ENCODE measurements at regions not wholly inside any gene's neighbourhood (a gene's known extent, or its start where the extent isn't known, plus 50 kb on each side); places are given as distances from the start of the nearest gene placed in this dataset.

DNA sequence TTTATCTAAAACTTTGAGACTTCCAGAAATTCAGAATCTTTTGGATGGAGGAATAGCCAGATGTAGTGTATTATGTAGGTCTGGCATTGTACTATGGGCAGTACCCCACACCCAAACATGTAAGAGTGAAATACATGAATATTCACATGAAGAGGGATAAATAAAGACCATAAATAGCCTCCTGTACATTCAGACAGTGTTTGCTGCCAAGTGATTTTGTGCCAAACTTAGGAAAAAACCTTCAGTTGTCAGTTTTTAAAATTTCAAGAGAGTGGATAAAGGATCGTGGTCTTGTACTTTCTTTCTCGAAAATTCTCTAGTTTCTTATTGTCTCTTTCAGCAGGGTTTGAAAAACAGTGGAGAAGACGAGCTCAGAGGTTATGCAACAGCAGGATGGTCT, 150.3 kb upstream of the LARGE1 start:
- no peaks in the 10 kb centered on the region for H3K4me1 ChIP-seq
- H3K27me3 ChIP-seq = no peaks in the 10 kb centered on the region
- H3K36me3 ChIP-seq = no peaks in the 10 kb centered on the region
- no peak for TF ChIP-seq Cebpa-rat (IDR thresholded peaks at IDR 0.05)
- no peaks in the 10 kb centered on the region for H4K20me1 ChIP-seq
- no peak overlapping the region for H3K9ac ChIP-seq
- H3K27ac ChIP-seq = no peak overlapping the region
- H3K4me3 ChIP-seq = no peak overlapping the region
- H3K9me3 ChIP-seq (replicated peaks in 1 of 11) = no peaks in the 10 kb centered on the region
- H3K4me2 ChIP-seq = no peak overlapping the region

GRCh38 chr22:34072585-34072984, 152.3 kb upstream of the LARGE1 start:
- H4K20me1 ChIP-seq = no peaks in the 10 kb centered on the region
- H3K4me1 ChIP-seq = peaks cover 0 to 8% (median 0%) of the 10 kb centered on the region in 10 experiments; a peak in 4 of 20 replicates
- H3K4me3 ChIP-seq = no peak overlapping the region
- no peak overlapping the region for H3K27ac ChIP-seq
- TF ChIP-seq Cebpa-rat (IDR thresholded peaks at IDR 0.05) = no peak
- no peaks in the 10 kb centered on the region for H3K9me3 ChIP-seq (replicated peaks in 1 of 11)
- H3K27me3 ChIP-seq = no peaks in the 10 kb centered on the region
- no peak overlapping the region for H3K4me2 ChIP-seq
- no peaks in the 10 kb centered on the region for H3K36me3 ChIP-seq
- H3K9ac ChIP-seq = no peak overlapping the region

DNA sequence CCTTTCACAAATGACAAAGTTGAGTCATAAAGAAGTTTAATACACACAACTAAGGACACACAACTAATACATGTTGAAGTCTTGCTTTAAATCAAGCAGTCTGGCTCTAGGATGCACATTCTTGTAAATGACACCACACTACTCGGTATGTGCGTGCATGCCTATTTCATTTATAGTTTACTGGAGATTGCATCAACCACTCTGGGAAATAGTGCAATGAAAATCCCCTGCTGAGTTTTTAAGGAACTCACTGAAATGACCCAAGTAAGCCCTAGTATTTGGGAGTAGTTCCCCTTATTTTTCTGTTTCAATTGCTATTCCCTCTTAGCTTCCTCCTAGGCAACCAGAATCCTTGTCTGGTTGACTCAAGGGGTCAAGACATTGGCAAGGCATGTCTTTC, 160.2 kb upstream of the LARGE1 start:
- Histone ChIP-seq H3K9ac (peak overlapping the region in 2 of 11 experiments; percentile 68 to 82; a peak in 3 of 22 replicates), H3K36me3 (no peaks in the 10 kb centered on the region), H3K27ac (peak overlapping the region in 3 of 11 experiments; percentile 61 to 99 (median 92); a peak in 6 of 22 replicates), H3K27me3 (no peaks in the 10 kb centered on the region), H3K4me3 (no peak overlapping the region), H3K4me1 (peaks cover 0 to 62% (median 0%) of the 10 kb centered on the region in 10 experiments; a peak in 9 of 20 replicates), H3K9me3 (replicated peaks in 1 of 11) (no peaks in the 10 kb centered on the region; a peak in 1 of 22 replicates), H4K20me1 (no peaks in the 10 kb centered on the region), H3K4me2 (peak overlapping the region in 3 of 11 experiments; percentile 1 to 74 (median 63); a peak in 4 of 22 replicates)
- peak in 1 of 11 experiments; percentile 76; a peak in 1 of 22 replicates for TF ChIP-seq Cebpa-rat (IDR thresholded peaks at IDR 0.05)

- Histone ChIP-seq H3K4me1 (peaks cover 10 to 45% (median 18%) of the 10 kb centered on the region in 10 experiments; a peak in 19 of 20 replicates), H4K20me1 (no peaks in the 10 kb centered on the region), H3K27ac (peak overlapping the region in 3 of 11 experiments; percentile 44 to 64 (median 59); a peak in 4 of 22 replicates), H3K4me2 (peak overlapping the region in 5 of 11 experiments; percentile 27 to 88 (median 48); a peak in 9 of 22 replicates), H3K9ac (no peak overlapping the region), H3K9me3 (replicated peaks in 1 of 11) (peaks cover 0 to 30% (median 0%) of the 10 kb centered on the region in 11 experiments; a peak in 4 of 22 replicates), H3K27me3 (no peaks in the 10 kb centered on the region), H3K4me3 (no peak overlapping the region), H3K36me3 (no peaks in the 10 kb centered on the region)
- peak in 4 of 11 experiments; percentile 13 to 54 (median 36); a peak in 4 of 22 replicates for TF ChIP-seq Cebpa-rat (IDR thresholded peaks at IDR 0.05)
Observed at GRCh38 chr22:34096770-34097169, 176.5 kb upstream of the LARGE1 start.

GRCh38 chr22:34099278-34099677, 179.0 kb upstream of the LARGE1 start:
- H3K4me2 ChIP-seq = peak overlapping the region; percentile 49 to 88 (median 72)
- H3K36me3 ChIP-seq = no peaks in the 10 kb centered on the region
- H4K20me1 ChIP-seq = no peaks in the 10 kb centered on the region
- peaks cover 0 to 30% (median 0%) of the 10 kb centered on the region in 11 experiments; a peak in 4 of 22 replicates for H3K9me3 ChIP-seq (replicated peaks in 1 of 11)
- TF ChIP-seq Cebpa-rat (IDR thresholded peaks at IDR 0.05) = no peak
- no peak overlapping the region for H3K4me3 ChIP-seq
- peaks cover 10 to 45% (median 18%) of the 10 kb centered on the region in 10 experiments; a peak in 19 of 20 replicates for H3K4me1 ChIP-seq
- peak overlapping the region in 1 of 11 experiments; percentile 8; a peak in 2 of 22 replicates for H3K9ac ChIP-seq
- no peaks in the 10 kb centered on the region for H3K27me3 ChIP-seq
- H3K27ac ChIP-seq = peak overlapping the region in 3 of 11 experiments; percentile 28 to 42 (median 37); a peak in 3 of 22 replicates

- Histone ChIP-seq H3K4me2 (no peak overlapping the region), H3K4me3 (no peak overlapping the region), H3K36me3 (no peaks in the 10 kb centered on the region), H3K4me1 (peaks cover 10 to 31% (median 15%) of the 10 kb centered on the region in 10 experiments; a peak in 19 of 20 replicates), H3K27me3 (no peaks in the 10 kb centered on the region), H3K27ac (no peak overlapping the region), H3K9ac (no peak overlapping the region), H3K9me3 (replicated peaks in 1 of 11) (peaks cover 0 to 11% (median 0%) of the 10 kb centered on the region in 11 experiments; a peak in 2 of 22 replicates), H4K20me1 (no peaks in the 10 kb centered on the region)
- no peak for TF ChIP-seq Cebpa-rat (IDR thresholded peaks at IDR 0.05)
Observed at GRCh38 chr22:34102633-34103032, 182.4 kb upstream of the LARGE1 start.

DNA sequence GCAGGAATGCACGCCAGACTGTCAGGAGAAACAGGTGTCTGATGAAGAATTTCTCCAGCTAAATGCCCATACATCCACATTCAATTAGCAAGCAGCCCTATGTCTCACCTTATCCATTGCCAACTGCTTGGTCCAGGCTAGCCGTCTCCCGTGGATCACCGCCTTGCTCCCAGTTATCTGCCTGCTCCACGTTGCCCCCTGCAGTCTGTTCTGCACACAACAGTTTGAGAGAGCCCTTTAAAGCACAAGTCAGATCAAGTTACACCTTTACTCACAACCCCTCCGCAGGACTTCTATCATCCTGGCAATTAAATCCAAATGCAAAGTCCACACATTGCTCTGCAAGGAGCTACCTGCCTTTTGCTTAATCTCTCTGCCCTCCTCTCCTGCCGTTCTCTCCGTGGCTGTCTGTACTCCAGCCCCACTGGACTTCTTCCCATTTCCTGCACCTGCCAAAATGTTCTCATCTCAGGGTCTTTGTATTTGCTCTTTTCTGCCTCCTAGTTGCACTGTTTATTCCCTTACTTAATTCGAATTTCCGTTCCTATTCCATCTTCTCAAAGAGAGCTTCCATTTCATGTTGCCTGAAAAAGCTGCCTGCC, 185.3 kb upstream of the LARGE1 start:
- Histone ChIP-seq H3K27ac (no peak overlapping the region), H3K4me2 (peak overlapping the region in 1 of 11 experiments; percentile 32; a peak in 1 of 22 replicates), H3K4me3 (no peak overlapping the region), H3K27me3 (no peaks in the 10 kb centered on the region), H3K9ac (no peak overlapping the region), H3K4me1 (peaks cover 0 to 19% (median 0%) of the 10 kb centered on the region in 10 experiments; a peak in 4 of 20 replicates), H4K20me1 (no peaks in the 10 kb centered on the region), H3K36me3 (no peaks in the 10 kb centered on the region), H3K9me3 (replicated peaks in 1 of 11) (peaks cover 0 to under 1% (median 0%) of the 10 kb centered on the region in 11 experiments; a peak in 1 of 22 replicates)
- no peak for TF ChIP-seq Cebpa-rat (IDR thresholded peaks at IDR 0.05)

GRCh38 chr22:34108168-34108567, 187.9 kb upstream of the LARGE1 start:
- Histone ChIP-seq H3K9me3 (replicated peaks in 1 of 11) (no peaks in the 10 kb centered on the region), H3K9ac (no peak overlapping the region), H4K20me1 (no peaks in the 10 kb centered on the region), H3K36me3 (no peaks in the 10 kb centered on the region), H3K27me3 (no peaks in the 10 kb centered on the region), H3K4me1 (peaks cover 0 to 17% (median 6%) of the 10 kb centered on the region in 10 experiments; a peak in 14 of 20 replicates), H3K4me3 (no peak overlapping the region), H3K27ac (no peak overlapping the region), H3K4me2 (peak overlapping the region in 2 of 11 experiments; percentile 36 to 65; a peak in 2 of 22 replicates)
- TF ChIP-seq Cebpa-rat (IDR thresholded peaks at IDR 0.05) = no peak

- Histone ChIP-seq H3K4me1 (peaks cover 0 to 17% (median 10%) of the 10 kb centered on the region in 10 experiments; a peak in 14 of 20 replicates), H3K27ac (no peak overlapping the region), H3K36me3 (no peaks in the 10 kb centered on the region), H3K9me3 (replicated peaks in 1 of 11) (no peaks in the 10 kb centered on the region), H3K4me2 (no peak overlapping the region), H3K27me3 (no peaks in the 10 kb centered on the region), H3K9ac (no peak overlapping the region), H3K4me3 (no peak overlapping the region), H4K20me1 (no peaks in the 10 kb centered on the region)
- no peak for TF ChIP-seq Cebpa-rat (IDR thresholded peaks at IDR 0.05)
Observed at GRCh38 chr22:34111210-34111824, 191.0 kb upstream of the LARGE1 start.
